ENCODE measurements at regions not wholly inside any gene's neighbourhood (a gene's known extent, or its start where the extent isn't known, plus 50 kb on each side); places are given as distances from the start of the nearest gene placed in this dataset.

- Histone ChIP-seq H4K20me1 (ENCODE audit: insufficient read depth) (no peaks in the 10 kb centered on the region), H2AFZ (ENCODE audit: low read depth) (no peak overlapping the region), H3K9ac (no peak overlapping the region), H3K9me2 (no peaks in the 10 kb centered on the region), H3K4me3 (ENCODE audit: low read depth in 2 of 2, low read length in 1 of 2) (no peak overlapping the region), H3K27me3 (ENCODE audit: insufficient read depth) (no peaks in the 10 kb centered on the region), H3K4me1 (ENCODE audit: control insufficient read depth in 1 of 2, insufficient read depth in 2 of 2, low read depth in 1 of 2, low read length in 1 of 2) (no peaks in the 10 kb centered on the region), H3K9me3 (peaks cover 4% of the 10 kb centered on the region; the same call in 1 of the 2 replicates), H3K79me2 (ENCODE audit: insufficient read depth) (no peaks in the 10 kb centered on the region), H3K36me3 (replicated peaks in 1 of 2; ENCODE audit: control insufficient read depth in 1 of 2, insufficient read depth in 2 of 2, low read length in 1 of 2) (no peaks in the 10 kb centered on the region), H3K27ac (ENCODE audit: low read depth in 2 of 2, low read length in 1 of 2) (no peak overlapping the region), H3K4me2 (no peak overlapping the region), H3F3A (replicated peaks; ENCODE audit: insufficient read depth) (no peaks in the 10 kb centered on the region)
- no peak for TF ChIP-seq RFX5 (IDR thresholded peaks at IDR 0.05; ENCODE audit: low read length)
- no peak for TF ChIP-seq TEAD4 (IDR thresholded peaks at IDR 0.05; ENCODE audit: borderline replicate concordance, insufficient read depth)
- TF ChIP-seq RAD21 (IDR thresholded peaks at IDR 0.05; ENCODE audit: low read length): no peak
- no peak for TF ChIP-seq TAF1 (IDR thresholded peaks at IDR 0.05; ENCODE audit: borderline replicate concordance, low read depth, low read length)
- no peak for TF ChIP-seq SIN3A (IDR thresholded peaks at IDR 0.05; ENCODE audit: borderline replicate concordance, low read depth, low read length)
- TF ChIP-seq NFIC (IDR thresholded peaks at IDR 0.05; ENCODE audit: borderline replicate concordance): no peak
- no peak for TF ChIP-seq EZH2phosphoT487 (IDR thresholded peaks at IDR 0.05; ENCODE audit: borderline replicate concordance, low read depth)
- CTCF ChIA-PET: no interaction called here
- POLR2A ChIA-PET: no interaction called here
- no peak for DNase-seq
Measured at GRCh38 chr2:16238786-16239185, 298.4 kb downstream of the MYCN start.

GRCh38 chr2:16238001-16238761, 297.8 kb downstream of the MYCN start:
- Histone ChIP-seq H3K27me3 (ENCODE audit: insufficient read depth) (no peaks in the 10 kb centered on the region), H4K20me1 (ENCODE audit: insufficient read depth) (no peaks in the 10 kb centered on the region), H3K4me3 (ENCODE audit: low read depth in 2 of 2, low read length in 1 of 2) (no peak overlapping the region), H3K4me1 (ENCODE audit: control insufficient read depth in 1 of 2, insufficient read depth in 2 of 2, low read depth in 1 of 2, low read length in 1 of 2) (no peaks in the 10 kb centered on the region), H3K36me3 (replicated peaks in 1 of 2; ENCODE audit: control insufficient read depth in 1 of 2, insufficient read depth in 2 of 2, low read length in 1 of 2) (no peaks in the 10 kb centered on the region), H3K27ac (ENCODE audit: low read depth in 2 of 2, low read length in 1 of 2) (no peak overlapping the region), H3F3A (replicated peaks; ENCODE audit: insufficient read depth) (no peaks in the 10 kb centered on the region), H3K9me3 (peaks cover 4% of the 10 kb centered on the region; the same call in 1 of the 2 replicates), H2AFZ (ENCODE audit: low read depth) (no peak overlapping the region), H3K4me2 (no peak overlapping the region), H3K9me2 (no peaks in the 10 kb centered on the region), H3K9ac (no peak overlapping the region), H3K79me2 (ENCODE audit: insufficient read depth) (no peaks in the 10 kb centered on the region)
- TF ChIP-seq NFIC (IDR thresholded peaks at IDR 0.05; ENCODE audit: borderline replicate concordance) (no peak), RAD21 (IDR thresholded peaks at IDR 0.05; ENCODE audit: low read length) (no peak), RFX5 (IDR thresholded peaks at IDR 0.05; ENCODE audit: low read length) (no peak), TCF12 (IDR thresholded peaks at IDR 0.05) (no peak), EZH2phosphoT487 (IDR thresholded peaks at IDR 0.05; ENCODE audit: borderline replicate concordance, low read depth) (no peak), ZBTB33 (IDR thresholded peaks at IDR 0.05; ENCODE audit: borderline replicate concordance, low read depth) (no peak)
- 37% methylated on average over 10 of the region's 10 CpGs for WGBS (ENCODE audit: low lambda C conversion rate)
- POLR2A ChIA-PET: no interaction called here
- CTCF ChIA-PET: no interaction called here
- no peak for DNase-seq
